Activated naive CD4-positive, alpha-beta T cell treated with anti-CD3 and anti-CD28 coated beads for 36 hours (primary cell): ENCODE measurements at regions not wholly inside any gene's neighbourhood (a gene's known extent, or its start where the extent isn't known, plus 50 kb on each side); places are given as distances from the start of the nearest gene placed in this dataset.
"Not testable (repeated sequence)": the region's sequence is repeated elsewhere in the genome, so short reads cannot be mapped to it uniquely, and the experiment has no call there.

Source experiments
- CTCF ChIA-PET: fragments of 350-600 bp; sonication (Branson Sonifier 250); formaldehyde crosslinking; loops from one replicate; lab custom pipeline; 2021; ENCODE audit warnings: antibody characterized with exemption; lab: Charles Lee
- DNase-seq: peaks from one replicate; pipeline ENCODE4 v3.0.0-alpha.2; 2020
- H3K27ac Mint-ChIP-seq: one replicate; pipeline ENCODE4 v1.8.0; 2021; ENCODE audit warnings: mild to moderate bottlenecking, mixed read lengths
- H3K27me3 Mint-ChIP-seq: one replicate; pipeline ENCODE4 v1.8.0; 2021; ENCODE audit warnings: low read depth, mixed read lengths
- H3K36me3 Mint-ChIP-seq: one replicate; pipeline ENCODE4 v1.8.0; 2021; ENCODE audit warnings: low read depth, mixed read lengths
- H3K4me1 Mint-ChIP-seq: one replicate; pipeline ENCODE4 v1.8.0; 2021; ENCODE audit warnings: low read depth, mixed read lengths
- H3K4me3 Mint-ChIP-seq: one replicate; pipeline ENCODE4 v1.8.0; 2021; ENCODE audit warnings: mild to moderate bottlenecking, moderate library complexity, mixed read lengths
- H3K9me3 Mint-ChIP-seq: one replicate; pipeline ENCODE4 v1.8.0; 2021; ENCODE audit warnings: mixed read lengths
- intact Hi-C: fragments of 100-400 bp; cut with micrococcal nuclease; formaldehyde crosslinking; loops from one replicate; pipeline ENCODE4 v1.15.1; 2023

GRCh38 chr14:37864861-37865718 is 269.7 kb downstream of the TTC6 start:
- no peak for DNase-seq
- intact Hi-C loops, result no loop called here
- Mint-ChIP-seq H3K4me3 (no peak overlapping the region), H3K4me1 (no peaks in the 10 kb centered on the region), H3K9me3 (no peaks in the 10 kb centered on the region), H3K36me3 (no peaks in the 10 kb centered on the region), H3K27ac (no peak overlapping the region), H3K27me3 (no peaks in the 10 kb centered on the region)
- CTCF ChIA-PET, result interaction anchor here (1.6 kb wide), 1 partner anchor 10 kb away, joined by 4 read pairs; no protein-coding TSS in a partner anchor

GRCh38 chr14:37865719-37866549 is 270.5 kb downstream of the TTC6 start:
- H3K27me3 Mint-ChIP-seq, result no peaks in the 10 kb centered on the region
- no peaks in the 10 kb centered on the region for H3K4me1 Mint-ChIP-seq
- H3K27ac Mint-ChIP-seq, result no peak overlapping the region
- CTCF ChIA-PET, result interaction anchor here (1.6 kb wide), 1 partner anchor 9 kb away, joined by 4 read pairs; no protein-coding TSS in a partner anchor
- no peak overlapping the region for H3K4me3 Mint-ChIP-seq
- no peaks in the 10 kb centered on the region for H3K36me3 Mint-ChIP-seq
- DNase-seq, result no peak
- intact Hi-C loops, result no loop called here
- H3K9me3 Mint-ChIP-seq, result no peaks in the 10 kb centered on the region

GRCh38 chr14:37869633-37870032 is 274.2 kb downstream of the TTC6 start:
- Mint-ChIP-seq H3K9me3 (no peaks in the 10 kb centered on the region), H3K27ac (no peak overlapping the region), H3K4me3 (no peak overlapping the region), H3K4me1 (peaks cover 2% of the 10 kb centered on the region), H3K27me3 (no peaks in the 10 kb centered on the region), H3K36me3 (no peaks in the 10 kb centered on the region)
- no peak for DNase-seq
- intact Hi-C loops, result no loop called here
- CTCF ChIA-PET, result no interaction called here

DNA sequence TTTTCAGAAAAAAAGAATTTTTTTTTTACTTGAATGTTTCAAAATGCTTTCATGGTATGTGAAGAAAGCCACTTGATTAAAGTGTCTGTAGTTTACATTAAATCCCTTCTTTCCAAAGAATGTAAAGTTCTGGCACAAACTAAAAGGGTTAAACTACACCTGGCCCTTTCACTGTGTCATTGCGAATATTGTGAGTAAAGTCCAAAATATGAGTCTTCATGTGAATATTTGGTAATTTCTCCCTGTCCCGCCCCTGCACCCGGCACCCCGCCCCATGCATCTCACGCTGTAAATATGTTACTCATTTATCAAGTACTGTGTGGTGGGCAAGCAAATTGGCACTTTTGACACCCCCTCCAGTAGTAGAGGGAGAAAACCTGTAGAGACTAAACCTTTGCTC is 274.7 kb downstream of the TTC6 start:
- intact Hi-C loops, result no loop called here
- H3K36me3 Mint-ChIP-seq, result no peaks in the 10 kb centered on the region
- H3K27ac Mint-ChIP-seq, result no peak overlapping the region
- no peak overlapping the region for H3K4me3 Mint-ChIP-seq
- CTCF ChIA-PET, result no interaction called here
- DNase-seq, result no peak
- H3K4me1 Mint-ChIP-seq, result peaks cover 6% of the 10 kb centered on the region
- H3K27me3 Mint-ChIP-seq, result no peaks in the 10 kb centered on the region
- H3K9me3 Mint-ChIP-seq, result no peaks in the 10 kb centered on the region

DNA sequence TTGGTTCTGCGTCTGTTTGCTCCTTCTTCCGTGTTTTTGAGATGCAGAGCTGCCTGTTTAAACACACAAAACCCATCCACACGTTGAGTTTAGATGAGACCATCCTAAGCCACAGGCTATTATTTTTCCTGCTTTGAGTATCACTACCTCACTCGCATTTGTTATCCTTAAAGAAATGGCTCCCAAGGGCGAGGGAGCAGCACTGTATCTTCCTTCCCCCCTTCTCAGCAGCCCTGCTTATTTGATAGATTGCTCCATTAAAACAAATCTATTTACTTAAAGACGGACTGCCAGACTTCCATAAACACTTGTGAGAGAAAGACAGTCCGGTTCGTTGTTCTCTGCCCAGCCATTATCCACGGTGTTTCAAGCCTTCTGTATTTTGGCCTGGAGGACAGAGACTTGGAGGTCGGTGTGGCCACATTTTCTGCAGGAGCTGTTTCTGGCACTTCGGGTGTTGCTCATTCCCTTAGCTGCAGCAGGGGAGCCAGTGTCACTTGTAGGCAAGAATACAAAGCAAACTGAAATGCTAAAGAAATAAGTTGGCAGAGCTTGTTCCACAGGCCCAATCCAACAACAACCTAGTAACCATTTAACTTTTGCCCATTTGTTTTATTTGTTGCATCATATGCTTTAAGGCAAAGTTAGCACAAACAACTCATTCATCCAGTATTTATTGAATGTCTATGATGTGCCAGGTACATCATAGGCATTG is 275.4 kb downstream of the TTC6 start:
- no peak for DNase-seq
- H3K36me3 Mint-ChIP-seq, result no peaks in the 10 kb centered on the region
- H3K27ac Mint-ChIP-seq, result no peak overlapping the region
- intact Hi-C loops, result no loop called here
- CTCF ChIA-PET, result no interaction called here
- peaks cover 6% of the 10 kb centered on the region for H3K4me1 Mint-ChIP-seq
- no peak overlapping the region for H3K4me3 Mint-ChIP-seq
- H3K27me3 Mint-ChIP-seq, result no peaks in the 10 kb centered on the region
- H3K9me3 Mint-ChIP-seq, result no peaks in the 10 kb centered on the region

DNA sequence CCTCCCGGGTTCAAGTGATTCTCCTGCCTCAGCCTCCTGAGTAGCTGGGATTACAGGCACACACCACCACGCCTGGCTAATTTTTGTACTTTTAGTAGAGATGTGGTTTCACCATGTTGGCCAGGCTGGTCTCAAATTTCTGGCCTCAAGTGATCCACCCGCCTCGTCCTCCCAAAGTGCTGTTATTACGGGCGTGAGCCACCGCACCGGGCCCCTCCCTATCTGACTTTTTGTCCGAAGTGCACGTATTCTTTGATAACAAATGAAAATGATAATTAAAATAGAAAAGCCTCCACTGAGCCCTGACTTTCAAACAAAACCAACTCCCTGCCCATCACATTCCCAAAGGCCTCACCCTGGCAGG is 278.6 kb downstream of the TTC6 start:
- intact Hi-C loops, result loop anchor here (1.0 kb wide), 4 partner anchors 165 to 644 kb away; no protein-coding TSS in a partner anchor
- H3K4me3 Mint-ChIP-seq, H3K4me1 Mint-ChIP-seq, H3K27ac Mint-ChIP-seq, H3K27me3 Mint-ChIP-seq, DNase-seq, H3K36me3 Mint-ChIP-seq, H3K9me3 Mint-ChIP-seq: not testable (repeated sequence)
- CTCF ChIA-PET, result interaction anchor here (0.6 to 2.3 kb wide), 11 partner anchors 12 to 644 kb away, joined by 3 to 15 read pairs (median 4); no protein-coding TSS in a partner anchor

- Mint-ChIP-seq H3K27me3 (no peaks in the 10 kb centered on the region), H3K4me3 (no peak overlapping the region), H3K27ac (no peak overlapping the region), H3K9me3 (no peaks in the 10 kb centered on the region), H3K36me3 (no peaks in the 10 kb centered on the region), H3K4me1 (peaks cover 6% of the 10 kb centered on the region)
- intact Hi-C loops, result loop anchor here (1.0 kb wide), 4 partner anchors 165 to 644 kb away; no protein-coding TSS in a partner anchor
- DNase-seq, result peak; percentile 90
- CTCF ChIA-PET, result interaction anchor here (0.6 to 2.3 kb wide), 15 partner anchors 9 to 644 kb away, joined by 3 to 15 read pairs (median 4); no protein-coding TSS in a partner anchor
Observed at GRCh38 chr14:37874429-37875109, 279.1 kb downstream of the TTC6 start.

- CTCF ChIA-PET, result interaction anchor here (0.6 to 1.9 kb wide), 3 partner anchors 11 to 641 kb away, joined by 3 to 5 read pairs (median 4); no protein-coding TSS in a partner anchor
- no peaks in the 10 kb centered on the region for H3K36me3 Mint-ChIP-seq
Observed at GRCh38 chr14:37888234-37888633, 292.8 kb downstream of the TTC6 start.

DNA sequence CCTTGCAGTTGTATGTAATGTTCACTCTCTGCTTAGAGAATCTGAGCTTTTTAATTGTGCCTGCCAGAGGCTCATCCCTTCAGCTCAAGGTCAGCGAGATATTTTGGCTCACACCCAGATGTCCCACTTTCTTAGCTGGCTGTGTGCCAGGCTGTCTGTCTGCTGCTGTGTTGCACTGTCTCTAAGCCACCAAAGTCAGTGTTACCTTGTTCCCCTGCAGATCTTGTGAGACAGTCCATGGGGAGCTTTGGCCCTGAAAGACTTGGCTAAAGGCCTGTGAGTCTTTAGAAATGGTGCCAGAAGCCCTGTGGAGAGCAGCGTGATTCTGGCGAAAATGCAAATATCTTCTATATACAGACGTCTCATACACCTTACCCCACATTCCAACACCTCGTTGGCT is 293.7 kb downstream of the TTC6 start:
- intact Hi-C loops, result no loop called here
- CTCF ChIA-PET, result interaction anchor here (0.6 to 1.9 kb wide), 4 partner anchors 8 to 198 kb away, joined by 3 to 5 read pairs (median 4); no protein-coding TSS in a partner anchor
- no peak for DNase-seq

More at GRCh38 chr14:37888234-37888633, 292.8 kb downstream of the TTC6 start:
- H3K27me3 Mint-ChIP-seq, result peaks cover 23% of the 10 kb centered on the region
- peaks cover 2% of the 10 kb centered on the region for H3K9me3 Mint-ChIP-seq
- intact Hi-C loops, result no loop called here
- H3K4me1 Mint-ChIP-seq, result no peaks in the 10 kb centered on the region
- H3K27ac Mint-ChIP-seq, result no peak overlapping the region
- H3K4me3 Mint-ChIP-seq, result no peak overlapping the region
- no peak for DNase-seq

GRCh38 chr14:37890095-37890494 is 294.7 kb downstream of the TTC6 start:
- CTCF ChIA-PET, result interaction anchor here (1.9 kb wide), 1 partner anchor 9 kb away, joined by 5 read pairs; no protein-coding TSS in a partner anchor
- H3K4me3 Mint-ChIP-seq, result no peak overlapping the region
- no peaks in the 10 kb centered on the region for H3K36me3 Mint-ChIP-seq
- intact Hi-C loops, result no loop called here
- peaks cover 2% of the 10 kb centered on the region for H3K9me3 Mint-ChIP-seq
- DNase-seq, result no peak
- no peaks in the 10 kb centered on the region for H3K4me1 Mint-ChIP-seq
- H3K27ac Mint-ChIP-seq, result no peak overlapping the region
- peaks cover 25% of the 10 kb centered on the region for H3K27me3 Mint-ChIP-seq

More for the DNA sequence above, 293.7 kb downstream of the TTC6 start:
- no peak overlapping the region for H3K4me3 Mint-ChIP-seq
- no peaks in the 10 kb centered on the region for H3K4me1 Mint-ChIP-seq
- no peak overlapping the region for H3K27ac Mint-ChIP-seq
- peaks cover 25% of the 10 kb centered on the region for H3K27me3 Mint-ChIP-seq
- peaks cover 2% of the 10 kb centered on the region for H3K9me3 Mint-ChIP-seq
- H3K36me3 Mint-ChIP-seq, result no peaks in the 10 kb centered on the region

DNA sequence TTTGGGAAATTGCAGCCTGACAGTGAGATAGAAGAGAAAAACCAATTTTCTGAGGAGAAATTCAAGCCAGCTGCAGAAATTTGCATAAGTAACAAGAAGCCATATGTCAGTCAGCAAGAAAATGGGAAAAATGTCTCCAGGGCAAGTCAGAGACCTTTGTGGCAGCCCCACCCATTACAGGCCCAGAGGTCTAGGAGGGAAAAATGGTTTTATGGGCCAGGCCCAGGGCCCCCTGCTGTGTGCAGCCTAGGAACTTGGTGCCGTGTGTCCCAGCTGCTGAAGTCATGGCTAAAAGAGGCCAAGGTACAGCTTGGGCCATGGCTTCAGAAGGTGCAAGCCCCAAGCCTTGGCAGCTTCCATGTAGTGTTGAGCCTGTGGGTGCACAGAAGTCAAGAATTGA is 296.1 kb downstream of the TTC6 start:
- DNase-seq, intact Hi-C loops, H3K9me3 Mint-ChIP-seq: not testable (repeated sequence)

More for the DNA sequence above, 296.1 kb downstream of the TTC6 start:
- H3K36me3 Mint-ChIP-seq, H3K4me3 Mint-ChIP-seq, CTCF ChIA-PET, H3K4me1 Mint-ChIP-seq, H3K27ac Mint-ChIP-seq: not testable (repeated sequence)
- H3K27me3 Mint-ChIP-seq, result peaks cover 25% of the 10 kb centered on the region
